Gastrocnemius medialis (tissue), 4 donors: ENCODE measurements at regions not wholly inside any gene's neighbourhood (a gene's known extent, or its start where the extent isn't known, plus 50 kb on each side); places are given as distances from the start of the nearest gene placed in this dataset.

Experiments
- CTCF ChIP-seq, 5 experiments: fragments of 450-650 bp in 3 of 5; fragments of 200-600 bp in 2 of 5; sonication (generic) in 2 of 5; IDR thresholded peaks in 4 of 5; conservative IDR thresholded peaks in 1 of 5; 1 replicate in 4 of 5; 2 replicates in 1 of 5; pipeline ENCODE4 v1.5.1; 2016 to 2019; ENCODE audit warnings: antibody characterized with exemption in 5 of 5, mild to moderate bottlenecking in 3 of 5, moderate library complexity in 3 of 5
- POLR2A ChIP-seq, 2 donors: fragments of 450-650 bp; IDR thresholded peaks; one replicate each; pipeline ENCODE4 v1.6.1; 2017; ENCODE audit warnings: antibody characterized with exemption in 2 of 2, mild to moderate bottlenecking in 2 of 2, moderate library complexity in 2 of 2

DNA sequence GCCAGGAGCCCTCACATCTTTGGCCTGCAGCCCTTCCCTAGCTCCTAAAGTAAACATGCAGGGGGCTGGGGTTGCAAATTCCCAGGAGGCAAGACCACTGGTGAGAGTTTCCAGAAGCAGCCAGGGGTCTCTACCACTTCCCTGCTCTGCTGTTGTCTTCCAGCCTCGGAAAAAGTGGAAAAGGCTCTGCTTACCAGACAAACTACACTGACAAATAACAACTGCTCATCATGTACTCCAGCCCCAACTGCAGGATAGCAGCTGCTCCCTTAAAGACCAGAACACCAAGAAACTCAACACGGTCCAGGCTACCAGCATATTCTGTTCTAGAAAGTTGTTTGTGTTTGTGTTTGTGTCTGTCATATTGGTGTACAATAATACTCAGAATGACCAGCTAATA, 187.5 kb upstream of the MARCKS start:
- TF ChIP-seq CTCF (IDR thresholded peaks at IDR 0.05 in 4 of 5, conservative IDR thresholded peaks at IDR 0.05 in 1 of 5) (no peak), POLR2A (IDR thresholded peaks at IDR 0.05) (no peak)
